ENCODE measurements at regions not wholly inside any gene's neighbourhood (a gene's known extent, or its start where the extent isn't known, plus 50 kb on each side); places are given as distances from the start of the nearest gene placed in this dataset.
"Not testable (repeated sequence)": the region's sequence is repeated elsewhere in the genome, so short reads cannot be mapped to it uniquely, and the experiment has no call there.

GRCh38 chr22:35165896-35166295 is 91.4 kb upstream of the HMGXB4 start:
- CTCF ChIA-PET (ENCODE audit: partially characterized antibody) = interaction anchor here (0.9 to 1.6 kb wide), 2 partner anchors 11 to 12 kb away, joined by 3 to 8 read pairs; no protein-coding TSS in a partner anchor

More at GRCh38 chr22:35165896-35166295, 91.4 kb upstream of the HMGXB4 start:
- H4K8ac ChIP-seq (ENCODE audit: extremely low read depth, insufficient read depth, low read length); H3K4ac ChIP-seq (replicated peaks; ENCODE audit: insufficient read length, low read depth, low read length); H2AK5ac ChIP-seq (ENCODE audit: low read depth, low read length); H3K18ac ChIP-seq (ENCODE audit: extremely low read depth, low read length); H2AFZ ChIP-seq (ENCODE audit: low read length); FAIRE-seq; H4K91ac ChIP-seq (replicated peaks; ENCODE audit: insufficient read length, low read length); POLR2A ChIA-PET (ENCODE audit: partially characterized antibody); DNase-seq (ENCODE audit: low read depth in 1 of 2, low spot score in 2 of 2); H3K79me2 ChIP-seq (ENCODE audit: control insufficient read depth in 1 of 2, insufficient read depth in 2 of 2, low read length in 2 of 2); H2BK120ac ChIP-seq (replicated peaks; ENCODE audit: low read depth, low read length); H3K14ac ChIP-seq (ENCODE audit: insufficient read length); H2BK15ac ChIP-seq (ENCODE audit: low read length); H2BK12ac ChIP-seq (ENCODE audit: low read depth, low read length); H3K27ac ChIP-seq (ENCODE audit: low read depth, low read length); H2BK20ac ChIP-seq (ENCODE audit: low read length); H3K79me1 ChIP-seq (ENCODE audit: low read depth, low read length); H4K5ac ChIP-seq (ENCODE audit: insufficient read length, low read depth, low read length); H3K4me2 ChIP-seq (ENCODE audit: insufficient read depth in 1 of 2, low read depth in 2 of 2, low read length in 2 of 2); H3K4me1 ChIP-seq (replicated peaks in 1 of 4; ENCODE audit: control insufficient read depth in 3 of 4, insufficient read depth in 4 of 4, low read length in 3 of 4); H3K23ac ChIP-seq (ENCODE audit: insufficient read length); H2BK5ac ChIP-seq (ENCODE audit: low read depth, low read length); H3K4me3 ChIP-seq (ENCODE audit: extremely low read depth in 1 of 4, insufficient read depth in 2 of 4, low read depth in 3 of 4, low read length in 4 of 4); H3K27me3 ChIP-seq (replicated peaks in 1 of 4; ENCODE audit: control insufficient read depth in 3 of 4, extremely low read depth in 1 of 4, insufficient read depth in 3 of 4, low read length in 3 of 4); H3K36me3 ChIP-seq (ENCODE audit: control insufficient read depth in 2 of 4, insufficient read depth in 4 of 4, low read length in 3 of 4); H3K56ac ChIP-seq (replicated peaks; ENCODE audit: insufficient read length, low read depth, low read length); H4K20me1 ChIP-seq (replicated peaks in 1 of 2; ENCODE audit: control insufficient read depth in 1 of 2, insufficient read depth in 2 of 2, low read length in 2 of 2); H3K9ac ChIP-seq (replicated peaks in 1 of 4; ENCODE audit: extremely low read depth in 1 of 4, low read depth in 3 of 4, low read length in 3 of 4); H3K23me2 ChIP-seq (ENCODE audit: low read depth, low read length): not testable (repeated sequence)
- H3K9me3 ChIP-seq (ENCODE audit: insufficient read depth in 2 of 2, low read depth in 1 of 2, low read length in 1 of 2) = peaks cover 5 to 12% of the 10 kb centered on the region in 2 experiments; a peak in 3 of 4 replicates
- WGBS, 2 experiments (ENCODE audit: extremely low coverage in 1 of 2, insufficient coverage in 1 of 2, insufficient read length in 1 of 2, insufficient replicate concordance in 2 of 2, low coverage in 1 of 2, low lambda C conversion rate in 2 of 2, missing lambda C conversion rate in 1 of 2) = 74% methylated on average over 8 of the region's 11 CpGs; no CpG with 5 or more reads in 1 of the 2 experiments

Data from H1 (cell line).